Astrocyte (in vitro differentiated cells and primary cell): ENCODE measurements at regions not wholly inside any gene's neighbourhood (a gene's known extent, or its start where the extent isn't known, plus 50 kb on each side); places are given as distances from the start of the nearest gene placed in this dataset.

Experiments
- DNase-seq: peaks from one replicate; pipeline ENCODE4 v3.0.0-alpha.2; 2010; ENCODE audit warnings: low read depth
- FAIRE-seq: peaks from 2 replicates; lab custom pipeline; 2011; peaks lifted over from hg19 to GRCh38; lab: Jason Lieb, UNC
- H2AFZ ChIP-seq: 2 replicates; pipeline ENCODE4 v1.6.0; 2012; ENCODE audit warnings: low read depth, low read length, inconsistent platforms
- H3K27ac ChIP-seq: 2 replicates; pipeline ENCODE4 v1.5.1; 2011; ENCODE audit warnings: low read depth, low read length, inconsistent platforms
- H3K27me3 ChIP-seq: 2 replicates; pipeline ENCODE4 v1.6.0; 2011; ENCODE audit warnings: low read length, inconsistent platforms; ENCODE audit not compliant: insufficient read depth
- H3K36me3 ChIP-seq: 2 replicates; pipeline ENCODE4 v1.5.1; 2011; ENCODE audit warnings: low read length, inconsistent platforms; ENCODE audit not compliant: insufficient read depth
- H3K4me1 ChIP-seq: 2 replicates; pipeline ENCODE4 v1.5.1; 2011; ENCODE audit warnings: low read length, inconsistent platforms; ENCODE audit not compliant: insufficient read depth
- H3K4me2 ChIP-seq: 2 replicates; pipeline ENCODE4 v1.6.0; 2012; ENCODE audit warnings: low read length, inconsistent platforms
- H3K4me3 ChIP-seq: 2 replicates; pipeline ENCODE4 v1.5.1; 2011; ENCODE audit warnings: low read depth, mild to moderate bottlenecking, low read length, inconsistent platforms; ENCODE audit not compliant: insufficient read depth
- H3K79me2 ChIP-seq: 2 replicates; pipeline ENCODE4 v1.6.0; 2012; ENCODE audit warnings: mild to moderate bottlenecking, low read length, inconsistent platforms; ENCODE audit not compliant: insufficient read depth
- H3K9ac ChIP-seq: 2 replicates; pipeline ENCODE4 v1.6.0; 2012; ENCODE audit warnings: mild to moderate bottlenecking, low read length, inconsistent platforms
- H3K9me3 ChIP-seq: 2 replicates; pipeline ENCODE4 v1.5.1; 2012; ENCODE audit warnings: low read depth, mild to moderate bottlenecking, low read length, inconsistent platforms; ENCODE audit not compliant: insufficient read depth
- H4K20me1 ChIP-seq: 2 replicates; pipeline ENCODE4 v1.6.0; 2012; ENCODE audit warnings: low read length, inconsistent platforms; ENCODE audit not compliant: insufficient read depth
- H3K27ac Mint-ChIP-seq: one replicate; pipeline ENCODE4 v1.8.0; 2021; ENCODE audit warnings: mild to moderate bottlenecking, mixed read lengths; ENCODE audit not compliant: unreplicated experiment
- H3K27me3 Mint-ChIP-seq: one replicate; pipeline ENCODE4 v1.8.0; 2021; ENCODE audit warnings: low read depth, mixed read lengths; ENCODE audit not compliant: unreplicated experiment
- H3K36me3 Mint-ChIP-seq: one replicate; pipeline ENCODE4 v1.8.0; 2021; ENCODE audit warnings: low read depth, mixed read lengths; ENCODE audit not compliant: unreplicated experiment
- H3K4me1 Mint-ChIP-seq: one replicate; pipeline ENCODE4 v1.8.0; 2021; ENCODE audit warnings: low read depth, mixed read lengths; ENCODE audit not compliant: unreplicated experiment
- H3K4me3 Mint-ChIP-seq: one replicate; pipeline ENCODE4 v1.8.0; 2021; ENCODE audit warnings: mild to moderate bottlenecking, moderate library complexity, mixed read lengths; ENCODE audit not compliant: unreplicated experiment
- H3K9me3 Mint-ChIP-seq: one replicate; pipeline ENCODE4 v1.8.0; 2021; ENCODE audit warnings: mild to moderate bottlenecking, mixed read lengths; ENCODE audit not compliant: unreplicated experiment
- CTCF ChIP-seq: IDR thresholded peaks from 2 replicates; pipeline ENCODE4 v1.5.1; 2011; ENCODE audit warnings: low read depth, mild to moderate bottlenecking, inconsistent platforms, low read length, moderate library complexity; ENCODE audit not compliant: insufficient read depth
- EZH2 ChIP-seq: IDR thresholded peaks from 2 replicates; pipeline ENCODE4 v1.6.1; 2012; ENCODE audit warnings: mild to moderate bottlenecking, low read length, inconsistent platforms; ENCODE audit not compliant: insufficient read depth

- H3K27me3 Mint-ChIP-seq, result peaks cover 46% of the 10 kb centered on the region
These were observed 1495.2 kb downstream of the TBC1D22A start for GRCh38 chr22:48257685-48258055.

DNA sequence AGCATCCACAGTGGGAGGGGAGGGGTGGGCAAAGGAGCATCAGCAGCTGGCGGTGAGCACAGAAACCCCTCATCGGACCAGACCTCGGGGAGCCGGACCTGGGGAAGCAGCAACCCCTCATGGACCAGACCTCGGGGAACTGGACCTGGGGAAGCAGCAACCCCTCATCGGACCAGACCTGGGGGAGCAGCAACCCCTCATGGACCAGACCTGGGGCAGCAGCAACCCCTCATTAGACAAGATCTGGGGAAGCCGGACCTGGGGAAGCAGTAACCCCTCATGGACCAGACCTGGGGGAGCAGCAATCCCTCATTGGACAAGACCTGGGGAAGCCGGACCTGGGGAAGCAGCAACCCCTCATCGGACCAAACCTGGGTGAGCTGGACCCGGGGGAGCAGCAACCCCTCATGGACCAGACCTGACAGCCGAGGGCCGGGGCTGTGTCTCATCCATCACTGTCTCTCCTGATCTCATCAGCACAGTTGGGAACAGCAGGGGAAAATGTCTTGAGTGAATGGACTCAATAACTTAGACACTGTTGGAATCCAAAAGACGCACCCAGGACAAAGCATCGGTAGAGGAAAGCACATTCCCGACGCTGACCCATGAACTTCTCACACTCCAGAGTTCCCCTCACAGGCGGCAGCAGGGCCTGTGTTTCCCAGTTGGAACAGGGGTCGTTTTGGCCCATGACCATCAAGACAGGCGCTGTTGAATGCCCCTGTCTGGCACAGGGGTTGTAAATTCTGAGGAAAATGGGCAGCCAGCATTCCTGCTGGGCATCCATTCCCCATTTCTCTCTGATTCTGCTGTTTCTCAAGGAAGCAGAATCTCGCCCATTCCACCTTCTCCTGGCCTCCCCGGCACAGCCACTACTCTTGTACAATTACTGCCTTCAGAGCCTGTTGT lies 1494.6 kb downstream of the TBC1D22A start:
- Histone ChIP-seq H2AFZ (no peak overlapping the region), H3K4me2 (no peak overlapping the region), H3K27ac (no peak overlapping the region), H3K9me3 (peaks cover 15% of the 10 kb centered on the region), H3K27me3 (no peaks in the 10 kb centered on the region), H3K4me3 (no peak overlapping the region), H3K79me2 (no peaks in the 10 kb centered on the region), H3K36me3 (no peaks in the 10 kb centered on the region), H3K4me1 (no peaks in the 10 kb centered on the region), H3K9ac (no peak overlapping the region), H4K20me1 (no peaks in the 10 kb centered on the region)
- Mint-ChIP-seq H3K27ac (no peak overlapping the region), H3K36me3 (no peaks in the 10 kb centered on the region), H3K27me3 (peaks cover 46% of the 10 kb centered on the region), H3K4me3 (no peak overlapping the region), H3K4me1 (no peaks in the 10 kb centered on the region), H3K9me3 (peaks cover 2% of the 10 kb centered on the region)
- DNase-seq (no peak), FAIRE-seq (no peak)
- TF ChIP-seq CTCF (no peak), EZH2 (no peak)

More at GRCh38 chr22:48257685-48258055, 1495.2 kb downstream of the TBC1D22A start:
- no peak overlapping the region for H3K4me2 ChIP-seq
- H3K4me3 ChIP-seq, result no peak overlapping the region
- H4K20me1 ChIP-seq, result no peaks in the 10 kb centered on the region
- H3K9me3 ChIP-seq, result peaks cover 15% of the 10 kb centered on the region
- H3K79me2 ChIP-seq, result no peaks in the 10 kb centered on the region
- H3K9ac ChIP-seq, result no peak overlapping the region
- no peaks in the 10 kb centered on the region for H3K4me1 Mint-ChIP-seq
- H3K4me1 ChIP-seq, result no peaks in the 10 kb centered on the region
- H3K27ac Mint-ChIP-seq, result no peak overlapping the region
- no peak overlapping the region for H2AFZ ChIP-seq
- no peaks in the 10 kb centered on the region for H3K27me3 ChIP-seq
- peaks cover 4% of the 10 kb centered on the region for H3K9me3 Mint-ChIP-seq
- H3K36me3 ChIP-seq, result no peaks in the 10 kb centered on the region
- no peak overlapping the region for H3K4me3 Mint-ChIP-seq
- FAIRE-seq, result no peak
- no peak for DNase-seq
- H3K27ac ChIP-seq, result no peak overlapping the region
- no peaks in the 10 kb centered on the region for H3K36me3 Mint-ChIP-seq
- no peak for TF ChIP-seq EZH2
- no peak for TF ChIP-seq CTCF
